ENCODE measurements at regions not wholly inside any gene's neighbourhood (a gene's known extent, or its start where the extent isn't known, plus 50 kb on each side); places are given as distances from the start of the nearest gene placed in this dataset.

DNA sequence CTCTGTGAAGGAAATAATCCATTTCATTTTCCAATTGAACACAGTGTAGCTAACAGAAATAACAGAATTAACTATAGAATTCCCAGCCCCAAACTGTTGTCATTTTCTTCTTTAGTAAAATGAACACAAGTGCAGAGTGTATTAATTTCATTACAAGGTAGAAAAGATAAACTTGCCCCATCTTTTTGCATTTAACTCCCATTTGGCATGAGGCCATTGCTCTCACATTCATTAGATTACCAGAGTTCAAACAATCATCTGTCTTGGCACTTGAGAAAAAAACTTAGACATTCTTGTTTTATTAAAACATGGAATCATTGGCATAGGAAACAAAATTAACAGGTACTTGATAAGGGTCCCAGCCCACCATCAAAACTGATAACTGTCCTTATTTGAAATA lies 821.5 kb upstream of the C9orf72 start:
- TF ChIP-seq CTCF (IDR thresholded peaks at IDR 0.05; ENCODE audit: extremely low read depth in 1 of 2, insufficient read depth in 1 of 2, low read depth in 1 of 2, low read length in 2 of 2) (no peak), POLR2AphosphoS5 (IDR thresholded peaks at IDR 0.05; ENCODE audit: insufficient read depth, low read depth, low read length) (no peak)
